ENCODE measurements at regions not wholly inside any gene's neighbourhood (a gene's known extent, or its start where the extent isn't known, plus 50 kb on each side); places are given as distances from the start of the nearest gene placed in this dataset.
"Not testable (repeated sequence)": the region's sequence is repeated elsewhere in the genome, so short reads cannot be mapped to it uniquely, and the experiment has no call there.

DNA sequence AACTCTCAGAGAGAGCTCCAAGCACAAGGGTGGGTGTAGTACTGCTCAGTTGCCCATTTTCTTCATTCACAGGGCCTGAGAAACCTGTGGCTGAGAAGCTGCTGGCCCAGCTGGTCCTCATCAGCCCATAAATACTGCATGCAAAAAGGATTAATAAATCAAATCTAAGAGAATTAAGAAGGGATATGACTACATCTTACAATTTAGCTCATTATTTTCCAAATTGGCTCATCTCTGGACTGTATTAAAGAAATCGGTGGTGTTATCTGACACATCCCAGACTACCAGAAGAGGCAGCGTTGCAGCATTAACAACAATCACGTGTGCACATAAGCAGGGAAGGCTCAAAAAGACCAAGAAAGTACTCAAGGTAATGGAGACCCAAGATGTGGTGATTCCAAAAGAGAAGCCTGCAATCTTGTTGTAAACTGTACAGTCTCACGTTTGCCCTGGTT, 90.7 kb downstream of the CD24 start:
- DNase-seq = no peak

DNA sequence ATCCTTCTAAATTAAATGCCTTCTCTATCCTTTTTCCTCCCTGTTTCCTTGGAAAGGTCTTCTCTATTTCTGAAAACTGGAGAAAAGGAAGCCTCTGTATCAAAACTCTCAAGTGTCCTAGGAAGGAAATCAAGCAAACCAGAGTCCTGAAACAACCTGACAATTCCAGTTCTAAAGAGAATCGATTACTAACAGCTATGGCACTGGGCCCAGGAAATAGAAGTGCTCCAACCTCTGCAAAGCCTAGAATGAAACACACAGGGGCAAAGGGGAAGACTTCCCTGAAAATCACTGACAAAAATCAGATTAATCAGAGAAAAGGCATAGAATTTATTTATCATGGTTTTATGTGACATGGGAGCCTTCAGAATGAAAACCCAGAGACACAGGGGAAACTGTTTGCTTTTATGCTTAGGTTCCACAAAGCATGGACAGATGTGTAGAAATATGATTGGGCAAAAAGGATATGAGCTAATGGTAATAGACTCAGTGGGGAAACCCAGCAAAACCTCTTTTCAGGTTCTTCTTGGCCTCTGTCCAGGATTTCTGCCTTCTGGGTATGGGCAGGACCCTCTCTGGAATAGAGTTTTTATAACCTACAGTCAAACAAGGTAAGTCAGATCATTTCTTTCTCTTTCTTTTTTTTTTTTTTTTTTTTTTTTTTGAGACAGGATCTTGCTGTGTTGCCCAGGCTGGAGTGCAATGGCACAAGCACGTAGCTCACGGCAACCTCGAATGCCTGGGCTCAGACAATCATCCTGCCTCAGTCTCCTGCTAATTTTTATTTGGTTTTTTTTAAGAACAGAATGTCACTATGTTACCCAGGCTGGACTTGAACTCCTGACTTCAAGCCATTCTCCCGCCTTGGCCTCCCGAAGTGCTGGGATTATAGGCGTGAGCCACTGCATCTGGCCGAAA, 91.7 kb downstream of the CD24 start:
- no peak for DNase-seq

DNA sequence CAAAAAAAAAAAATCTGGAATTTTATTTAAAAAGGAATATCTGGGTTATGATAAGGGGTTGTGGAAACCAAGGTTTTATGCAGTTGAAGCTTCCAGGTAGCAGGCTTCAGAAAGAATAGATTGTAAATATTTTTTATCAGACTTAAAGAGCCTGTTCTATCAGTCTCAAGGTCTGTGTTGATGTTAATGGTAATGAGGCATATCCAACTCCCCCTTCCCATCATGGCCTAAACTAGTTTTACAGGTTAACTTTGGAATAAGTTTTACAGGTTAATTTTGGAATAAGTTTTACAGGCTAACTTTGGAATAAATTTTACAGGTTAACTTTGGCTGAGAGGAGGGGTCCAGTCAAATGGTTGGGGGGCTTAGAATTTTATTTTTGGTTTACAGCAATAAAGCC, 92.4 kb downstream of the CD24 start:
- DNase-seq = no peak

DNA sequence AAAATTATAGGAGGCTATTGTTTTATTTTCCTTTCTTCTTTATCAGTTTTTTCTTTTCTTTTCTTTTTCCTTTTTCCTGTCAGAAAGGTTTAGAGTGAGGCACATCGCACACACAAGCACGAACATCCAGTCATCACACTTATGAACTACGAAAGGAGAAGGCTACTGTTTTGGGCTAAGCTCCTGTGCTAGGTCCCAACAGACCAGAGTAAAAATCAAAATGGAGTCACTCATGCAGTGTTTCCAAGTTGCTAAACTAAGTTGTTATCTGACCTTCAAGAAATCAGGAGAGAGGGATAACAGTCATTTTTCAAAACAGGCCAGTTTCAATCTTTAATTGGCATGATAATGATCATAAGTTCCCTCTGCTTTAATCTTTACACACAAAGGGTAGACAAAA, 93.6 kb downstream of the CD24 start:
- DNase-seq = no peak

DNA sequence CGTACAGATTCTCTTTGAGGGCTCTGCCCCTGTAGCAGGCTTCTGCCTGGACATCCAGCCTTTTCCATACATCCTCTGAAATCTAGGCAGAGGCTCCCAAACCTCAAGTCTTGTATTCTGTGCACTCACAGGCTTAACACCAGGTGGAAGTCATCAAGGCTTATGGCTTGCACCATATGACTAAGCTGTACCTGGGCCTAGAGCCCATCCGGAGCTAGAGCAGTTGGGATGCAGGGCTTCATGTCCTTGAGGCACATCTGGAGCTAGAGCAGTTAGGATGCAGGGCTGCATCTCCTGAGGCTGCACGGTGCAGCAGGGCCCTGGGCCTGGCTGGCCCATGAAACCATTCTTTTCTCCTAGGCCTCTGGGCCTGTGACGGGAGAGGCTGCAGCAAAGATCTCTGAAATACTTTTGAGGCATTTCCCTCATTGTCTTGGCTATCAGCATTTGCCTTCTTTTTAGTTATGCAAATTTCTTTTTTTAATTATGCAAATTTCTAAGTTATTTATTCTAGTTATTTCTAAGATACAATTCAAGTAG, 98.7 kb downstream of the CD24 start:
- no peak for DNase-seq

DNA sequence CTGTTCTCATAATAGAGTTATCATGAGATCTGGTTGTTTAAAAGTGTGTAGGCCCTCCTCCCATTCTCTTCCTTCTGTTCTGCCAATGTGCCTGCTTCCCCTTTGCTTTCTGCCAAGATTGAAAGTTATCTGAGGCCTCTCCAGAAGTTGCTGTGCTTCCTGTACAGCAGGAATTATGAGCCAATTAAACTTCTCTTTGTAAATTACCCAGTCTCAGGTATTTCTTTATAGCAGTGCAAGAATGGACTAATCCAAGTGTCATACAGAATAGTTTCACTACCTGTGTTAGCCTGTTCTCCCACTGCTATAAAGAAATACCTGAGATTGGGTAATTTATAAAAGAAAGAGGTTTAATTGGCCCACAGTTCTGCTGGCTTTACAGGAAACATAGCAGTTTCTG, 100.0 kb downstream of the CD24 start:
- no peak for DNase-seq

DNA sequence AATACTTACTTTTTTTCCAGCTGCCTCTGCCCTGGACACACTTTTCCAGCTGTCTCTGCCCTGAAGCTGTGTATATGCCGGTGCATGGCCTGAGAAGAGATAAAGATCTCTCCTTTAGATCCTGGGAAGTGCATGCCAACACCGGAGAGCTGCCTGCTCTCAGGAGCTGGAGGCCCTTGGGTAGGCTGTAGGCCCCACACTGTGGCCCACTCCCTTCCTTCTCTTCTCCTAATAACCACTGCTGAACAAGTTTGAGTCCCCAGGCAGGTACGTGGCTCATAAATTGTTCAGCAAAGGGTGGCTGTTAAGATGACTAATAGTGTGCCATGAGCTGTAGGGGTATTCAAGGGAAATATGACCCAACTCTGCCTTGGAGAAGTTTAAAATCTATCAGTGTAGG, 102.5 kb downstream of the CD24 start:
- no peak for DNase-seq

DNA sequence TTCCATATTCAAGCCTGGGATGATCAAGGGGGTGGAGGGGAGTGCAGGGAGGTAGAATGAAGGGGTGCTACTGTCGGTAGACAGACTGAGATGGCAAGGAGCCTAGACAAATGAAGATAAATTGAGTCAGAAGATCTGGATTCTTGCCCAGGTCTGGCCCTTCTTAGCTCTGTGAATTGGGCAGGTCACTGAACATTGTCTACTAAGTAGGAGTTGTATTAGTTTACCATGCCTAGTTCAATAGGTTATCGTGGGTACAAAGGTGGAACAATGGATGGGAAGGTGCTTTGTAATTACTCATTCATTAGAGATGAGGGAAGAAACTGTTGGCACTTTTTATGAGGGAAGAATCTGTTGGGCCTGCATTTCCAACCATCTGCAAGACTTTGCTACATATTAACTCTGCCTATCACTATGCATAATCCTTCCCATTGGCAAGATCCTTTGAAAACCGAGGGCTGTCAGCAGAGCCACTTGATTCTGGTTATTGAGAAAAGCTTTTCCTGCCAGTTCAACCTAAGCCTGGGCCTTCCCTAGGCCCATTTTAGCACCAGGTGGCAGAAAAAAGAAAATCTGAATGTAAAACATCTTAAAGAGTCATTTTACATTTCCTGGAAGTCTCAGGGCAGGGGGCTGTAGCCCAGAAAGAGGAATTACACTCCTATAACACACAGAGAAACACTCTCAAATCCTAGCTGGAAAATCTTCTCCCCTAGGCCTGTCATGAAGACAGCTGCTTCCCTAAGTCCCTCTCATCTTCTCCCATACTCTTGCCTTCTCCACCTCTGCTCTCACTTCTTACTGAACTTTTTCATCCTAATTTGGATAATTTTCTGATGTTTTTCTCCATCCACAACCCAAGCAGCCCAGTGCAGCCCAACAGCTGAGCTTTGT, 103.5 kb downstream of the CD24 start:
- DNase-seq = no peak

DNA sequence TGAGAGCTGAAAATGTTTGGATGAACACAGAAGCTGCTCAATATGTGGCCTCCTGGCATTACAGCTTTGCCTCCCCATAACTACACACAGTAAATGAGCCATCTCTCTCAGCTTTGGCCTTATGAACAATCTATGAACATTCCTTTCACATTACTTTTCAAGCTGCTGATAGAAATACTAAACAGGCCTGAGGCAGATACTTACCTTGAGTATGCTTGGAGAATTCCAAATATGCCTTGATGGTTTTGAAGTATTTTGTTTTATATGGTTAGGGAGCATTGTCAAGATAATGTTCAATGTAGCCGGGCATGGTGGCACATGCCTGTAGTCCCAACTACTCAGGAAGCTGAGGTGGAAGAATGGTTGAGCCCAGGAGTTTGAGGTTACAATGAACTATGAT, 104.5 kb downstream of the CD24 start:
- DNase-seq = no peak

DNA sequence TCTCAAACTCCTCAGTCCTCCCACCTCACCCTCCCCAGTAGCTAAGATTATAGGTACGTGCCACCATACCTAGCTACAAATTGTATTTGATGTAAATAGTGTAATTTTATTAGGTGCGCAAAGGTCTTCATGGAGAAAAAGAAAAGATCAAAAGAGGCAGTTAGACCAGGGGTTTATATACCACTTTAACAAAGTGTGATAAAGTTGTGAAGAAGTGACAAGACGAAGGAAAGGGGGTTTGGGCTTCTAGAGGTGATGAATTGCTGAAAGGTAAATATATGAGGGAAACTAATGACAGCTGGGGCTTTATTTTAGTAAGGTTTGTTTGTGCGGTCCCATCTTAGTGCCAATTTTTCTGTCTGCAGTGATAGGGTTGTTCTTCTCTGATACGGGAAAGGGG, 105.3 kb downstream of the CD24 start:
- no peak for DNase-seq

DNA sequence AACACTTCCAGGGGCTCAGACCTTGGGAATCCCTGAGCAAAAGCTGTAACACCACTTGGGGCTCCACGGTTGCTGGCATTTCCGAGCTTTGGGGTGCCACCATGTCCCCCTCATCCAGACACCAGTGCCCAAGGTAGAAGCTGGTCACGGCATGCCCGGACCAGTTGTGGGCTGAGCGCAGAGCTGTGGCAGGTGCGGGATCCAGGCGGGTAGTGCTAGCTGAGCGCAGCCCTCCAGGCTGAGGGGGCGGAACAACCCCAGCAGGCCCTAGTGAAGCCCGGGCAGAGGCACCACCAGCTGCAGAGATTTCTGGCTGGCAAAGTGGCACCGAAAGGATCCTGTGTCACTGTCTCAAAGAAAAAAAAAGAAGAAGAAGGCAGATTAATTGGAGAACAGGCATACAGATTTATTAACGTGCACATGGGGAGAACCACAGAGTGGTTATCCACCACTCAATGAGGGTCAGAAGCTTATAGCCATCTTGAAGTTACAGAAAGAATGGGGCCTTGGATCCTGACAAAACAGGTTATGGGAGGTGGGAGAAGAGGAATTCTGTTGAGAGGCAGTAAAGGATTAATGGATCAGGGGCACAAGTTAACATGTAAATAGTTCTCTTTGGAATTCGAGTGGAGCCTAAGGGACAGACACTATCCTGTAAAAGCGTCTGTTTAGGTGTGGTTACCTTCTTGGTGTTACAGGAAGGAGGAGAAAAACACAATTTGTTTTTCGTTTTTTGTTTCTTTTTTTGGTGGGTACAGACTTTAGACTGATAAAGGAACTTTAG, 107.5 kb downstream of the CD24 start:
- DNase-seq = no peak

DNA sequence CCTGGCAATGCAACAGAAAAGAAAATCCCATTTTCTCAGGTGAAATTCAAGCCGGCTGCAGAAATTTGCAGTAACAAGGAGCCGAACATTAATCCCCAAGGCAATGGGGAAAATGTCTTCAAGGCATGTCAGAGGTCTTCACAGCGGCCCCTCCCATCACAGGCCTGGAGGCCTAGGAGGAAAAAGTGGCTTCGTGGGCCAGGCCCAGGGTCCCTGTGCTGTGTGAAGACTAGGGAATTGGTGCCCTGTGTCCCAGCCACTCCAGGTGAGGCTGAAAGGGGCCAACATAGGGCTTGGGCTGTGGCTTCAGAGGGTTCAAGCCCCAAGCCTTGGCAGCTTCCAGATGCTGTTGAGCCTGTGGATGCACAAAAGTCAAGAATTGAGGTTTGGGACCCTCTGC, 111.7 kb downstream of the CD24 start:
- no peak for DNase-seq

DNA sequence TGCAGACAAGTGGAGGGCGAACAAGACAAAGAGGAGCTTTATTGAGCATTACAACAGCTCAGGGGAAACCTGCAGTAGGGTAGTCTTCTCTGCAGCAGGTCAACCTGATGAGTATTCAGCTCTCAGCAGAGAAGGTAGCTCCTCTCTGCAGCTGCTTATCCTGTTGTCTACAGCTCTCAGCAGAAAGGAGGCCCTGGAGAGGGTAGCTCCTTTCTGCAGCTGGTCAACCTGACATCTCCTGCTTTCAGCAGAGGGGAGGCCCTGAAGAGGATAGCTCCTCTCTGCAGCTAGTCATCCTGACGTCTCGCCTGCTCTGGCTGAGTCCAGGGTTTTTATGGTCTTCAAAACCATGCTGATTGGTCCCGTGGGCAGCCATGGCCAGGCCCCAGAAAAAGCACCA, 113.6 kb downstream of the CD24 start:
- DNase-seq = no peak

DNA sequence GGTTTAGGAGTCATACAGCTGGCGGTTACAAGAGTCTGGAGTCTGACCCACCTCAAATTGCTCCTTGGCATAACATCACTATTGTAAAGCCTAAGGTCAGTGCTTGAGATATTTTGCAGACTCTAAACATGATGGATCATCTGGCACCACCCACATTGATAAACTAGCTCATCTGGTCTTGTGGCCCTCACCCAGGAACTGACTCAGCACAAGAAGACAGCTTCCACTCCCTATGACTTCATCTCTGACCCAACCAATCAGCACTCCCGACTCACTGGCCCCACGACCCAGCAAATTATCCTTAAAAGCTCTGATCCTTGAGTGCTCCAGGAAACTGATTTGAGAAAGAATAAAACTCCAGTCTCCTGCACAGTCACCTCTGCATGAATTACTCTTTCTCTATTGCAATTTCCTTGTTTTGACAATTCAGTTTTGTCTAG, 115.9 kb downstream of the CD24 start:
- DNase-seq = no peak

DNA sequence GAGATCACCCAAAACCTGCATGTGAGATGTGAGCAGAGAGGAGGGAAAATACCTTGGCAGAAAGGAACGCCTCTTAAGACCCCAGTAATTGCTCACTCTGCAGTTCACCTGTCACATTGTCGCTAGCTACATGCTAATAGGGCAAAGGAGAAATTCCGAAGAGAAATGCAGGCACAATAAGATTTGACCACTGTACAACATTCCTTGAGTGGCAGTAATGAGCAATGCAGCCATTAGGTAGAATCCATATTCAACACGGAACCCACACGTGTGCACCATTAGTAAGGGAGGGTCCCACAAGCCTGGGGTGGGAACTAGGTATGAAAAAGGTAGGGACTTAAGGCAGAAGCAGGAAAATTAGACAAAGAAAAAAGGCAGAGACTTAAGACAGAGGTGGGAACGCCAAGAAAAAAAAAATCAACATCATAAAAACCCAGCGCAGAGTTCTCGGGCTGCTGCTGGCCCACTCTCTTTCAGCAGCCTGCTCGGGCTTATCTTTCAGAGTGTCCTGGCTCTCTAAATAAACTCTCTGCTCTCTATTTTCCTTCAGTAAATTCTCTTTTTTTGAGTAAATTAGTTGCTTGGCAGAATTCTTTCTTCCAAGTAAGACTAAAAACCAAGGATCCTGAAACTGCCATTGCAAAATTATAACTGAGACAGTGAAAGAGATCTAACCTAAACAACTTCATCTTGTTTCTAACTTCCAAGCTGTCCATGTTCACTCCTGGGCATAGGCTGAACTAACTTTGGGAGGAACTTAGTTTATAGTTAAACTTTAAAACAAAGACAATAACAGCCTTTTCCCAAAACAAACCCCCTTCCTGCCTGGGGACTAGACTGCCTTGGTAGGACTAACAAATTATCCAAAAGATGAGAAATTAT, 116.5 kb downstream of the CD24 start:
- no peak for DNase-seq

DNA sequence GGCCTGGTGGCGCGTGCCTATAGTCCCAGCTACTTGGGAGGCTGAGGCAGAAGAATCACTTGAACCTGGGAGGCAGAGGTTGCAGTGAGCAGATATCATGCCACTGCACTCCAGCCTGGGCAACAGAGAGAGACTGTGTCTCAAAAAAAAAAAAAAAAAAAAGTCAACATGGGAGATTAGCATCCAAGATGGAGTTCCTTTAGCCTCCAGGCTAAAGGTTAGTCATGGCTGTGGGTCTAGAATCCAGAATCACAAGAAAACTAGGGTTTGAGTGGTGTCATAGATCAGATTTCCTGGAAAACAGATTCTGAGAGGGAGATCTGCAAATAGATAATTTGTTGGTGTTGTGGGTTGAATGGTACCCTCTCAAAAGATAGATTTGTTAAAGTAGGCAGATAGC, 117.2 kb downstream of the CD24 start:
- DNase-seq = not testable (repeated sequence)

DNA sequence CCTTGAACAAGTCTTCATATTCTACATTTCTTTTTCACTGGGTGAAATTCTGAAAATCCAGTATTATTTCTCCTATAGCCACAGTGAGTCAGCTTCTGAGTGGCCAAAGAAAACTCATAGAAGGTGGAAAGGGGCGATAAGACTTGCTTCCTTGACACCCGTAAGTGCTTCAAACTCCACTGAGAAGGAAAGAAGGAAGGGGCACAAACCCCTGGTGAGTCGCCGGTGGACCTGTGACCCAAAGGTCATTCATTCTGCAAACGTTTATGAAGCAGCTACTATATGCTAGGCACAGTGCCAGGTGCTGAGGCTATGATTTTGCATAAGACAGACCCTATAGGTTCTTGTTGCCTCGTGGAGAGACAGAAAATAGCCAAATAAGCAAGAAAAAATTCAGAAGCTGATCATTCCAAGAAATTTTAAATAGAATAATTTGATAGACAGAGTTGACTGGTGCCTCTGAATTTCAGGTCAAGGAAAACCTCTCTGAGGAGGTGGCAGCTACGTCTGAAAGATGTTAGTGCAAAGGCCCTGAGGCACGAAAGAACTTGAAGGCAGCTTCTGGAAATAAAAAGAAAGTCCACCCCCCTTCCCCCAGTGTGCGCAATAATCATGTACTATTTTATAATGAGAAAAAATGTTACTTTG, 118.2 kb downstream of the CD24 start:
- DNase-seq = no peak

DNA sequence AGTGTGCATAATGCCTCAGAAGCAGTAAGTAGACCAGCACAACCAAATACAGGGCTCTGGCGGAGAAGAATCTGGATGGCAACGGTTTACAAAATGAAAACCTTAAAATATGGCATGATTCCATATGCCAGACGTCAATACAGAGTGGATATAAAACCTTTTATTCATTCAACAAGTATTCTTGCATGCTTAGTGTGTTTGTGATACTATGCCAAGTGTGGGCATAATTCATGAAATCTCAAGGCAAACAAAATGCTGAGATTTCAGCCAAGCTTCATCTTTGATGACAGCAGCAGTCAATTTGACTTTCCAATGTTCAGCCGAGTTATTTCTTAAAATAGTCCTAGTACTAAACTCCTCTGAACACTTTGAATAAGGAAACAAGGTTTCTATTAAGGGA, 119.4 kb downstream of the CD24 start:
- DNase-seq = no peak

DNA sequence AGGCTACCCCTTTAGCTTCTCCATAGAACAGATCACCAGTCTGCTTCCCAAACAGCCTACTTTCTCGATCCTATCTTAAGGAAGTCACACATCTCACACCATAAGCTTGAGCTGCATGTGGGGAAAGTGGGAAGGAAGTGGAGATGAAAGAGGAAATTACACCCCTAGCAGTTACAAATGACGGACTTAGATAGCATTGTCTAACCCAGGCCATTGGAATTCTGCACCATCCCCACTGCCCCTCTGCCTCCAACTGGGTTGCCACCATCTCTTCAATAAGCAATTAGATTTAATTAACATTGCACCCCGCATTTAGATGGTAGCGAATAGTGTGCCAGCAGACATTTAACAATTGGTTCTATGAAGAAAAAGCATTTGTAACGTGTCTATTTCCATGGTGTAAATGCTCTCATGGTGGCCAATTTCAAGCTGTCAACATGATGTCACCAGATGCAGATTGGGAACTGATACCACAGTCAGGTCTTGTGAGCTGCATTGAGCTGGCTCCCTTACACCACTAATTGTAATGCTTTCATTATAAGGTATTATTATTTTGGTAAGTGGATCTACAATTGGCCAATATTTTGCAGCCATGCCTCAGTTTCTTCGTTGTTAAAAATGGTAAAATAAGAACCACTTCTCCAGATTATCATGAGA, 124.7 kb downstream of the CD24 start:
- DNase-seq = no peak

DNA sequence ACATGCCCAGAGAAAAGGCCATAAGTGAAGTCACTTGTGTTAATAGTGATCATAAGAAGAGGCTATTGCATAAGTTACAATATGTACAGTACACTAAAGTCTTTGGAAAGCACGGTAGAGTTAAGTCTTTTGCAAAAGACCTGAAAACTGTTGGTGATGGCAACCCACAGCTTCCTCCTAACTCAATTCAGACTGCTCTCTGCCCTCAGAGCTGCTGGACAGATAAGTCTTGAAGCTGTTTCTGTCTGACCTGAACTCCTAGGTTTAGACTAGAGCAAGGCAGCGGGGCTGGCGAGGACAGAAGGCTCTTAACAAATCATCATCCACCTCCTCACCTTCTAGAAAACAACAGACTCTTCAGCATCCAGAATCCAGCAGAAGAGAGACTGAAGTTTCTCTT, 125.4 kb downstream of the CD24 start:
- no peak for DNase-seq

DNA sequence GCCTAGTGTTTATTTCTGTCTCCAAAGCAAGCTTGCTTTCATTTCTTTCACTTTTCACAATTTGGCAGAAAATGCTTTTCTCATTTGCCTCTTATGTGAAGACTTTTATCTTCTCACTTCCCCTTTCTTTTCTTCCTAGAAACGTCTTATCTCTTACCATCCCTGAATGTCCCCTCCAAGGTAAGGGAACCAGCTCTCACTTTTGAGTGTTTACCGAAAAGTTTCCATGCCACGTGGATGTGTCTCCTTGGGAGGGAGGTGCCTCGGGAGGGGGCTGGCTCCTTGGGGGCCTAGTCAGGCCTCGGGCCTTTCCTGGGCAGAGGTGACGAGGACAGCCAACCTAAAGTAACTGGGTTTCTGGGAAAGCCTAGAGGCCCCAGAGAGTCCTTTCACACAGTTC, 127.4 kb downstream of the CD24 start:
- DNase-seq = no peak

All from NK-92 treated with Interleukin-12 subunit alpha and Interleukin-12 subunit beta, amount 100 ng/mL, for 24 hours (cell line).